ENCODE measurements at regions not wholly inside any gene's neighbourhood (a gene's known extent, or its start where the extent isn't known, plus 50 kb on each side); places are given as distances from the start of the nearest gene placed in this dataset.

DNA sequence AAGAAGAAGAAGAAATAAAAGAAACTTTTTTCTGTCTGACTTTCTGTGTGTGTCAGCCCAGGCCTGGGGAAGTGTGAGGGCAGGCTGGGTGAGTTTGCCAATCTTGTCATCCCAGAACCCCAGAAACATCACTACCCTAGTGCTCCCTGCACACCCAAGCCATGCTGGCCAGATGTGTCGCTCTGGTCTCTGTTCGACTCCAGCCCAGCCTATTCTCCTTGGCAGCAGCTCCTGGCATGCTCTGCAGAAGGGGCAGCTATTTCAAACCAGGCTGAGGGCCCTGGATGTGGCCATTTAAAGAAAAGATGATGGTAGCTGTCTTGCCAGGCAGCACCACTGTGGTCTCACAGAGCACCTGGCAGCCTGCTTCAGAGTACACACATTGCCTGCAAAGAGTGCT is 334.1 kb downstream of the RPS24 start:
- H3K27ac ChIP-seq (ENCODE audit: low read length), result no peak overlapping the region
- WGBS (ENCODE audit: insufficient coverage, insufficient read length), result no CpG with 5 or more reads among the region's 2 CpGs
- no peak for DNase-seq (ENCODE audit: low read depth, low spot score)
- no peaks in the 10 kb centered on the region for H3K9me3 ChIP-seq (ENCODE audit: control insufficient read depth, insufficient read depth, low read length)
- no peak overlapping the region for H3K4me3 ChIP-seq (ENCODE audit: low read length)
- H3K4me1 ChIP-seq (ENCODE audit: control insufficient read depth, insufficient read depth, low read length), result no peaks in the 10 kb centered on the region
- no peaks in the 10 kb centered on the region for H3K27me3 ChIP-seq (ENCODE audit: control insufficient read depth, insufficient read depth, low read length)
- no peaks in the 10 kb centered on the region for H3K36me3 ChIP-seq (ENCODE audit: control insufficient read depth, insufficient read depth, low read length)

DNA sequence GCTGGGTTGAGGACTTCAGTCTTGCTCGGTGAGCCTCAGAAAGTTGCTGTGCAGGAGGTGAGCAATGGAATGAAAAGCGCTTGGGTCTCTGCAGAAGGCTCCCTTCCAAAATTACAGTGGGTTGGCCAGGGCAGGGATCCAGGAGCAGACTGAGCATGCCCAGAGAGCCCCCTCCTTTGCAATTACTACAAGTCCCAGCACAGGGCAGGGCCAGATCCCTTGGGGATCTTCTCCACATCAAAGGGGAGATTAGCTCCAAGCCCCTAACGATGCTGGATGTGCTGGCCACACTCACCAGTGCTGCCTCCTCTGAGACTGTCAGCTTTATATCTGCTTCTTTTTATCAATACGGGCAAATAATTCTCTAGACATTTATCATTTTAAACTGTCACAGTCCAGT is 337.5 kb downstream of the RPS24 start:
- Histone ChIP-seq H3K36me3 (ENCODE audit: control insufficient read depth, insufficient read depth, low read length) (no peaks in the 10 kb centered on the region), H3K27ac (ENCODE audit: low read length) (no peak overlapping the region), H3K9me3 (ENCODE audit: control insufficient read depth, insufficient read depth, low read length) (no peaks in the 10 kb centered on the region), H3K4me3 (ENCODE audit: low read length) (no peak overlapping the region), H3K4me1 (ENCODE audit: control insufficient read depth, insufficient read depth, low read length) (no peaks in the 10 kb centered on the region), H3K27me3 (ENCODE audit: control insufficient read depth, insufficient read depth, low read length) (no peaks in the 10 kb centered on the region)
- no CpG with 5 or more reads among the region's 4 CpGs for WGBS (ENCODE audit: insufficient coverage, insufficient read length)
- no peak for DNase-seq (ENCODE audit: low read depth, low spot score)

DNA sequence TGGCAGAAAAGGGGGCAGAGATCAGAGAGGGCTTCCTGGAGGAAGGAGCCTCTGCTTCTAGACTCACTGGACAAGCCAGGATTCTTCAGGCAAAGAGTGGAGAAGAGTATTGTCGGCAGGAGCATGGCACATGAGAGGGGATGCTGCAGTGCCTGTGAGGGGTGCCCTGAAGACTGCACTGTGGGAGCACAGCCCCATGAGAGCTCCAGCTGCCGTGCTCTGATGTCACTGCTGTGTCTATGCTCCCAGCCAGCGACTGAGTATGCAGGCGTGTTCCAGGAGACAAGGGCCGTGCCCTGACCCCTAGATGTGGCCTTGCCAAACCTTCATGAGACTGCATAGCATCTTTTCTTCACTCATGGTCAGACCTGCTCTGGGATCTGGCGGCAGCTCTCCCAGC is 339.1 kb downstream of the RPS24 start:
- no CpG with 5 or more reads among the region's 6 CpGs for WGBS (ENCODE audit: insufficient coverage, insufficient read length)
- Histone ChIP-seq H3K27me3 (ENCODE audit: control insufficient read depth, insufficient read depth, low read length) (no peaks in the 10 kb centered on the region), H3K27ac (ENCODE audit: low read length) (no peak overlapping the region)

DNA sequence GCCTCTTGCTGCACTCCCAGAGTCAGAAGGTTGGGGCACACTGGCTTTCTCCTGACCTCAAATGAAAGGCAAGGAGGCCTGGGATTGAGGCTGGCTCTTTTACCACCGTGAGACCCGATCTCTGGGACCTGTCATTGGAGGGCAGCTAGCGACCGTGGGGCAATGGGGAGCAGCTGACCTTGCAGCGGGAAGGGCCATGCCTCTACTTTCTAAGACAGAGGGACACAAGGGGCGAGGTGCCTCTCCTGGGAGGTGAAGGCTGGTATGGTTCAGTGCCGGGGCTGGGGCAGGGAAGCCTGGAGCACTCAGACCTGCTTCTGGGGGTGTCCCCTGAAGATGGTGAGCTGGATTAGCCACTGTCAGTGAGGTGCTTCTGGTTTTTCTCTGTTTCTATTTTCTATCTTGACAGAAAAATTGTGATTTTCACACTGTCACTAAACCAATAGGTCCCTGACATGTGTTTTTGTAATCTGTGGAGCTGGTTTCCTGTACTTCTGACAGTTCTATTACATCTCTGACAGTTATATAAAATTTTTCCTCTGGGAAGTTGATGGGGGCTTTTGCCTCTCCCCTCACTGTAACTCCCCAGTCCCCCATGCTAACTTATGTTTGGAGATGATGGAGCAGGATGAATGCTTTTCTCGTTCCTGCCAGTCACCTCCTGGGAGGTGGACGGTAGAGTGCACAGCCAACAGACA is 340.8 kb downstream of the RPS24 start:
- H3K36me3 ChIP-seq (ENCODE audit: control insufficient read depth, insufficient read depth, low read length), result no peaks in the 10 kb centered on the region
- H3K27ac ChIP-seq (ENCODE audit: low read length), result no peak overlapping the region
- H3K27me3 ChIP-seq (ENCODE audit: control insufficient read depth, insufficient read depth, low read length), result no peaks in the 10 kb centered on the region
- H3K9me3 ChIP-seq (ENCODE audit: control insufficient read depth, insufficient read depth, low read length), result no peaks in the 10 kb centered on the region
- no CpG with 5 or more reads among the region's 9 CpGs for WGBS (ENCODE audit: insufficient coverage, insufficient read length)
- no peaks in the 10 kb centered on the region for H3K4me1 ChIP-seq (ENCODE audit: control insufficient read depth, insufficient read depth, low read length)
- no peak for DNase-seq (ENCODE audit: low read depth, low spot score)
- no peak overlapping the region for H3K4me3 ChIP-seq (ENCODE audit: low read length)

More for the DNA sequence above, 339.1 kb downstream of the RPS24 start:
- H3K4me3 ChIP-seq (ENCODE audit: low read length), result no peak overlapping the region
- H3K4me1 ChIP-seq (ENCODE audit: control insufficient read depth, insufficient read depth, low read length), result no peaks in the 10 kb centered on the region
- no peaks in the 10 kb centered on the region for H3K9me3 ChIP-seq (ENCODE audit: control insufficient read depth, insufficient read depth, low read length)
- DNase-seq (ENCODE audit: low read depth, low spot score), result no peak
- no peaks in the 10 kb centered on the region for H3K36me3 ChIP-seq (ENCODE audit: control insufficient read depth, insufficient read depth, low read length)

DNA sequence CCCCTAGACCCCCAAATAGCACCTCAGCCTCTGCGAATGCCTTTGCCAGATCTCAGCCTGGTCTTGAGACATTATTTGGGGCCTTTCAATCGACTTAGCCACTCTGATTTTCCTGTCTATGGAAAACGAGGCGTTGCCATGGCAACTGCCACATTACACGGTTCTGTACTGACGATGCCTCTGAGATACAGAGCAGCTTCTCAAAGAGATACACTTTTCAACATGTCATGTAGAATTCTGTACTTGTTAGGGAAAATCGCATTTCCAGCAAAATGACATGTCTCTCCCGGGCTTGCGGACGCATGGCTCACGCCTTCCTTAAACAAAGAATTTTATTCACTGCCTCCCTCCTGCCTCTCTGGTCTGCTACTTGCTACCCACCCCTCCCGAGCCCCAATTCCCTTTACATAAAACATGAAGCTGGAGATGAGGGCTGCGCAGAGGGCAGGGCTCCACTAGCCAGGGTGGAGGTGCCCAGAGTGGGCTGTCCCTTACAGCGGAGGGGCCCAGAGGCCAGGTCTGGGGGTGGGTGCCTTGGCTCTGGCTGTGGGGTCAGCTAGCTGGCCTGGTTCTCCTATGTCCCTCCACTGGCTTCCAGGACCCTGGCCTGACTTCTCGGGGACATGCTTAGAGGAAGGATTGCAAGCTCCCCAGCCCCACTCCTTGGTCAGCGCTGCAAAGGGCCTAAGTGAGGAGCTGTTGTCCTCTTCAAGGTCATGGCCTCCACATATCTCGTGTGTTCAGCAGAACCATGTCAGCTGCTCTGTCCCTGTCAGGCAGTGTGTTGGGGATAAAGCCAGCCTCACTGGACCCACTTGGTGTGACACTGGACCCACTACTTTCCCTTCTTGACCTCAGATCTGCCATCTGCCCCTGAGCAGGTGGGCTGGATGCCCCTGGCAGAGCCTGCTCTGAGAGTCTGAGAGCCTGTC is 342.5 kb downstream of the RPS24 start:
- no CpG with 5 or more reads among the region's 17 CpGs for WGBS (ENCODE audit: insufficient coverage, insufficient read length)
- DNase-seq (ENCODE audit: low read depth, low spot score), result no peak
- no peaks in the 10 kb centered on the region for H3K9me3 ChIP-seq (ENCODE audit: control insufficient read depth, insufficient read depth, low read length)
- H3K27me3 ChIP-seq (ENCODE audit: control insufficient read depth, insufficient read depth, low read length), result no peaks in the 10 kb centered on the region
- no peak overlapping the region for H3K27ac ChIP-seq (ENCODE audit: low read length)
- H3K4me3 ChIP-seq (ENCODE audit: low read length), result no peak overlapping the region
- H3K4me1 ChIP-seq (ENCODE audit: control insufficient read depth, insufficient read depth, low read length), result no peaks in the 10 kb centered on the region
- no peaks in the 10 kb centered on the region for H3K36me3 ChIP-seq (ENCODE audit: control insufficient read depth, insufficient read depth, low read length)

DNA sequence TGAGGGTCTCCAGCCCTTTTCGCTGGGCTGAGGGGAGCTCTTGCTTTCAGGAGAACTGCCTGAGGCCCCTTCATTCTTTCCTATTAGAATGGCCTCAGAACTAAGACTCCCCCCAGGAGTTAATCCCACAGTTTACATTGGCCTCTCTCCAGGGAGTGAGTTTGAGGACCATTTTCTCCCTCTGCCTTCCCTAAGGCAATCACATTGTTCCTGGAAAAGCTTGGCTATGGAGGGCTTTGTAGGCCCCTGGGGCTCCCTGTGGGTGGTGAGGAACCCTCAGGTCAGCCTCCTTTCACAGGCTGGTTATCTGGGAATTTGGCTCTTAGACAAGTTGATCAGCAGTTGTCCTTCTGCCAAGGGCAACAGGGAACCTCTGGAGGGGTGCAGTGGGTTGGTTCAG is 343.7 kb downstream of the RPS24 start:
- no peak for DNase-seq (ENCODE audit: low read depth, low spot score)
- whole genome bisulfite sequencing (ENCODE audit: insufficient coverage, insufficient read length), result no CpG with 5 or more reads among the region's 1 CpG
- no peak overlapping the region for H3K4me3 ChIP-seq (ENCODE audit: low read length)
- H3K36me3 ChIP-seq (ENCODE audit: control insufficient read depth, insufficient read depth, low read length), result no peaks in the 10 kb centered on the region
- no peaks in the 10 kb centered on the region for H3K27me3 ChIP-seq (ENCODE audit: control insufficient read depth, insufficient read depth, low read length)
- H3K9me3 ChIP-seq (ENCODE audit: control insufficient read depth, insufficient read depth, low read length), result no peaks in the 10 kb centered on the region
- no peak overlapping the region for H3K27ac ChIP-seq (ENCODE audit: low read length)
- H3K4me1 ChIP-seq (ENCODE audit: control insufficient read depth, insufficient read depth, low read length), result no peaks in the 10 kb centered on the region

DNA sequence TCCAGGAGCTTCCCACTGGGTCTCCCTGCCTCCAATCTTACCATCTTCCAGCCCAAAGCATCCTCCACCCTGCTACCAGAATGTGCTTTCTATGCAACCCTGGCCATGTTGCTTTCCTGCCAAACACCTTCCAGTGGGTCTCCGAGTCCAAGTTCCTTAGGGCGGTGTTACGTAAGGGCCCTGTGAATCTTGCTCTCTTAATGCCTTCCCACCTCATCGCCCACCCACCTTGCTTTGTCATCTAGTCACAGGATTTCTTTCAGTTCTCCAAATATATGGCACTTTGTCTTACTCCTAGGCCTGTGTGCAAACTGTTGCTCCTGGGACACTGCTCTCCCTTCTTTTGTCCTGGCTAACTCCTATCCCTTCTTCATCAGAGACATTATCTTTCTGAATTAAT is 344.5 kb downstream of the RPS24 start:
- WGBS (ENCODE audit: insufficient coverage, insufficient read length), result no CpG with 5 or more reads among the region's 4 CpGs
- Histone ChIP-seq H3K27ac (ENCODE audit: low read length) (no peak overlapping the region), H3K27me3 (ENCODE audit: control insufficient read depth, insufficient read depth, low read length) (no peaks in the 10 kb centered on the region), H3K4me1 (ENCODE audit: control insufficient read depth, insufficient read depth, low read length) (no peaks in the 10 kb centered on the region), H3K36me3 (ENCODE audit: control insufficient read depth, insufficient read depth, low read length) (no peaks in the 10 kb centered on the region), H3K4me3 (ENCODE audit: low read length) (no peak overlapping the region), H3K9me3 (ENCODE audit: control insufficient read depth, insufficient read depth, low read length) (no peaks in the 10 kb centered on the region)
- no peak for DNase-seq (ENCODE audit: low read depth, low spot score)

DNA sequence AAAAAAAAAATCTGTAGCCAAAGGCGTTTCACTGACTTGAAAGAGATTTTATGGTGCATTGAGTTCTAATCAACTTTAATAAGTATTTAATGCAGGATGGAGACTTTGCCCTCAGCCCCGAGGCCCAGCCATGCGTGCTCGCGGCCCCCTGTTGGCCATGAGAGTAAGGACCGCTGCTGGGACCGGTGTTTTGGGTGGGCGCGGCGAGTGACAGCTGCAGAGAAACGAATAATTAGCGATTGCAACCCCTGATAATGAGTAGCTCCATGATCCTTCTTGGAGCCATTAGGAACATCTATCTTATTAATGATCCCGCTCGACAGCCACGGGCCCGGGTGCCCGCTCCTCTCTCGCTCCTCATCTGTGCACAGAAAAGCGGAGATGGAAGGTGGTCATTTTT is 347.4 kb downstream of the RPS24 start:
- WGBS (ENCODE audit: insufficient coverage, insufficient read length), result no CpG with 5 or more reads among the region's 19 CpGs
- Histone ChIP-seq H3K4me1 (ENCODE audit: control insufficient read depth, insufficient read depth, low read length) (no peaks in the 10 kb centered on the region), H3K9me3 (ENCODE audit: control insufficient read depth, insufficient read depth, low read length) (no peaks in the 10 kb centered on the region), H3K4me3 (ENCODE audit: low read length) (no peak overlapping the region), H3K36me3 (ENCODE audit: control insufficient read depth, insufficient read depth, low read length) (no peaks in the 10 kb centered on the region), H3K27me3 (ENCODE audit: control insufficient read depth, insufficient read depth, low read length) (no peaks in the 10 kb centered on the region), H3K27ac (ENCODE audit: low read length) (no peak overlapping the region)
- no peak for DNase-seq (ENCODE audit: low read depth, low spot score)

DNA sequence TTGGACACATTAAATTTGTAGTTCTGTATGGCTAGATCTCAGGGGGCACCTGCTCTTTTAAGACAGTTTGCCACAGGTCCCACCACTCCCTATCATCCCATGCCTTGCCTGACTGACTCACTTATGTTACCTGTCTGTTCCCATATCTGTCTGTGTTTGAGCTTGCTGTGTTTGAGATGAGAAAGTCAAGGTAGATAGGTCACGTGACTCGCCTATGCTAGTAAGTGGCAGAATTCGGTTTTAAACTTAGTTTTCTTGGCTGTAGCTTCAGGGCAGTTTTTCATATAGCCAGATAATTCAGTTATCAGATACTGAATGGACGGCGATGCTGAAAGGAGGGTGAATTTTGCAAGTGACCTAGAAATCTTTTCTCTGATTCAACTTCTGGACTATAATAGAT is 348.4 kb downstream of the RPS24 start:
- H3K4me1 ChIP-seq (ENCODE audit: control insufficient read depth, insufficient read depth, low read length), result no peaks in the 10 kb centered on the region
- no peaks in the 10 kb centered on the region for H3K9me3 ChIP-seq (ENCODE audit: control insufficient read depth, insufficient read depth, low read length)
- H3K27ac ChIP-seq (ENCODE audit: low read length), result no peak overlapping the region
- H3K36me3 ChIP-seq (ENCODE audit: control insufficient read depth, insufficient read depth, low read length), result no peaks in the 10 kb centered on the region
- WGBS (ENCODE audit: insufficient coverage, insufficient read length), result no CpG with 5 or more reads among the region's 5 CpGs
- H3K27me3 ChIP-seq (ENCODE audit: control insufficient read depth, insufficient read depth, low read length), result no peaks in the 10 kb centered on the region
- H3K4me3 ChIP-seq (ENCODE audit: low read length), result no peak overlapping the region
- DNase-seq (ENCODE audit: low read depth, low spot score), result no peak

DNA sequence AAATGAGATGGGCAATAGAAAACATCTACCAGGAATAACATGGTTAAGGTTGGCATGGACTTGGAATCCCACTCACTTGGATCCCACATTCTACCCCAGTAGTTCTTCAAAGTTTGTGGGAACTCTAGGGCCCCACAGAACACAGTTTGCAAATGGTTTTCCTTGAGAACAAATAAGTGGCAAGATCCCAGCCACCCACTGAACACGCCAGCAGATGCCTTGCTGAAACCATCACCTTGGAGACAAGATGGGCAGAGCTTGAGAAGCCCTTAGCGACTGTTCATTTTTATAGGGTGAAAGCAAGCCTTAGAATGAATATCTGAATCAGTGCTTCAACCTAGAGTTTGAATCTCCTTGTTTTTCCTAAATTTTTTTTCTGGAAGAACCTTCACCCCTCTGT is 349.1 kb downstream of the RPS24 start:
- Histone ChIP-seq H3K27ac (ENCODE audit: low read length) (no peak overlapping the region), H3K4me1 (ENCODE audit: control insufficient read depth, insufficient read depth, low read length) (no peaks in the 10 kb centered on the region), H3K4me3 (ENCODE audit: low read length) (no peak overlapping the region), H3K36me3 (ENCODE audit: control insufficient read depth, insufficient read depth, low read length) (no peaks in the 10 kb centered on the region), H3K27me3 (ENCODE audit: control insufficient read depth, insufficient read depth, low read length) (no peaks in the 10 kb centered on the region), H3K9me3 (ENCODE audit: control insufficient read depth, insufficient read depth, low read length) (no peaks in the 10 kb centered on the region)
- no CpG with 5 or more reads among the region's 2 CpGs for WGBS (ENCODE audit: insufficient coverage, insufficient read length)
- no peak for DNase-seq (ENCODE audit: low read depth, low spot score)
